HepG2 (cell line): ENCODE measurements at regions not wholly inside any gene's neighbourhood (a gene's known extent, or its start where the extent isn't known, plus 50 kb on each side); places are given as distances from the start of the nearest gene placed in this dataset.

Experiments used
- ATF6 ChIP-seq: sonication (generic); formaldehyde crosslinking; conservative IDR thresholded peaks from 2 replicates; pipeline ENCODE4 v1.4.0; 2020; ENCODE audit warnings: missing genetic modification reagents
- ATM ChIP-seq: fragments of 450-650 bp; IDR thresholded peaks from 2 replicates; pipeline ENCODE4 v1.7.1; 2017; ENCODE audit warnings: mild to moderate bottlenecking, borderline replicate concordance
- KDM1A ChIP-seq: IDR thresholded peaks from 2 replicates; pipeline ENCODE4 v1.6.1; 2016; ENCODE audit warnings: missing compliant biosample characterization
- KIAA2018 ChIP-seq: sonication (generic); formaldehyde crosslinking; IDR thresholded peaks from 2 replicates; pipeline ENCODE4 v1.5.0; 2020; ENCODE audit warnings: mild to moderate bottlenecking, missing genetic modification reagents, borderline replicate concordance
- PATZ1 ChIP-seq: sonication (generic); formaldehyde crosslinking; IDR thresholded peaks from 2 replicates; pipeline ENCODE4 v1.4.0; 2020; ENCODE audit warnings: missing genetic modification reagents
- TFDP2 ChIP-seq: sonication (generic); formaldehyde crosslinking; IDR thresholded peaks from 2 replicates; pipeline ENCODE4 v1.4.0; 2020; ENCODE audit warnings: missing genetic modification reagents
- ZBTB44 ChIP-seq: sonication (generic); formaldehyde crosslinking; IDR thresholded peaks from 2 replicates; pipeline ENCODE4 v1.4.0; 2020; ENCODE audit warnings: missing genetic modification reagents
- ZNF512B ChIP-seq: sonication (generic); formaldehyde crosslinking; IDR thresholded peaks from 2 replicates; pipeline ENCODE4 v1.5.1; 2020; ENCODE audit warnings: missing genetic modification reagents, mild to moderate bottlenecking, borderline replicate concordance
- ZNF614 ChIP-seq: IDR thresholded peaks from 2 replicates; pipeline ENCODE4 v1.6.1; 2018; ENCODE audit warnings: missing biosample characterization, missing genetic modification reagents, inconsistent platforms, borderline replicate concordance

GRCh38 chr2:67057901-67058703 lies 339.0 kb upstream of the ETAA1 start (continued):
- TF ChIP-seq ZNF512B (no peak), PATZ1 (CRISPR knock-in tag) (peak; percentile 34), ZBTB44 (no peak), ATM (no peak), ATF6 (CRISPR knock-in tag) (no peak), TFDP2 (CRISPR knock-in tag) (0 out of 2 replicates have a peak, but pooled peaks have one; percentile 26), KIAA2018 (no peak), ZNF614 (CRISPR knock-in tag) (peak; percentile 63; the same call in 1 of the 2 replicates), KDM1A (CRISPR knock-in tag) (peak; percentile 83; the same call in 1 of the 2 replicates)
